Suppressor macrophage treated with lipopolysaccharide for 4 hours (primary cell): ENCODE measurements at regions not wholly inside any gene's neighbourhood (a gene's known extent, or its start where the extent isn't known, plus 50 kb on each side); places are given as distances from the start of the nearest gene placed in this dataset.

Experiments used
- DNase-seq: peaks from one replicate; pipeline ENCODE4 v3.0.0-alpha.2; 2020

DNA sequence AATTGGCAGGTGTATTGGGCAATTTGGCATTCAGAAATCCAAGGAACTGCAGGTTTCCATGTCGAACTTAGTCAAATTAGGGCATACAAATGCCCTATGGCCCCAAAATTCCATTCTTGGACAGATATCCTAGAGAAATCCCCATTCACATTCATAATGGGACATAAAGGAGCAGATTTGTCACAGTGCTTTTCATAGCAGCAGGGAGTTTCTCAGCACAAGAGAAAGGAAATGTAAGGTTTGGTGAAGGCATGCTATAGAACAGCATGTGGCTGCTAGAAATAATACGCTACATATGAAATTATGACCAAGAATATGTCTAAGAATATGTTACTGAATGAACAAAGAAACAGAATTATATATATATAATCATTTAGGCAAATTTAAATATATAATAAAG is 437.5 kb upstream of the BOD1L1 start:
- no peak for DNase-seq

DNA sequence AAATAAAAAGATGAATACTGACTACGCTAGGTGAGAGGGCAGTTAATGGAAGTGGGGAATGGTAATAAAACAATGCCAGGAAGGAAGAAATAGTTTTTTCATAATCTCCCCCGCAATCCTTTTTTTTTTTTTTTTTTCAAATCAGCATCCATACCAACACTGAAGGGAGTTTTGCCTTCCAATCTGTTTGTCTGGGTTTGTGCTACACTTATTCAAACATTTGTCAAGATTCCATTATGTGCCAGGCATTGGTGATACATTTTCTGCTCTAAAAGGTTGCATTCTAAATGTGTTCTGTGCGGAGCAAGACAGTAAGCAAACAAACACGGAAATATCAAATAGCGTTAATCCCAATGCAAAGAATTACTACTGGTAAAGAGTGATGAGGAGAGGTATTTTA is 437.9 kb upstream of the BOD1L1 start:
- no peak for DNase-seq

DNA sequence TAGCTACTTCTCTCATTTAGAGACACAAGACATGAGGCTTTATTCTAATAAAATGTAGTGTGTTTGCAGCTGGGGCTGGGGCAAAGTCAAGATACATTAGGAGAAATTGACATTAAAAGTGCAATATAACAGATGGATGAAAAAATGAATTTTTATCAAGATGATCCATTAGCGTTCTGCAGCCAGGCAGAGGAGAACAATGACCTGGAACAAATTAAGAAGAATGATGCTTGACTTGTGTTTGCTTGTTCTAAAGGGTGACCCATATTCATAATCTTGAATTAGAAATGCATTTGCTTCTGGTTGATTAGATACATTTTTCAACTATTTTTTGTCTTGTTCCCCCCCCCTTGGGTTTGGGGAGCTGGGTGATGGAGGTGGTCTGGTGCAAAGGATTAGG is 439.5 kb upstream of the BOD1L1 start:
- no peak for DNase-seq

DNA sequence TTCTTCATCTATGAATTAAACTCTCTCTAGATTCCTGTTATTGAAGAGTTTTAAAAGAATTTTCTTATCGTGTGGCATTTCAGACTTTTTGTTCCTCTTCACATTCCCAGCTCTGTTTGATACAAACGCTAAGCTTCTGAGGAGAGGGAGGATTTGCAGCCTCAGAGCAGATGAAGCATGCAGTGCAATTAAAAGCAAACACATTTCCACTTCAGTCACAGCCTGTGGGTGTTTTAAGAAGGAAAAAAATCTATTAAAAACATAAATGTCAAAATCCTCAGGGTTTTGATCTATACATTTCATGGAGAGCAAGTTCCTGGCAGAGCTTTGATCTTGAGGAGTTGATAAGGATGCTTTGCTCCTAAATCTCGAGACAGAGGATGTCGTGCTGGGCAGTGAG is 442.4 kb upstream of the BOD1L1 start:
- no peak for DNase-seq

DNA sequence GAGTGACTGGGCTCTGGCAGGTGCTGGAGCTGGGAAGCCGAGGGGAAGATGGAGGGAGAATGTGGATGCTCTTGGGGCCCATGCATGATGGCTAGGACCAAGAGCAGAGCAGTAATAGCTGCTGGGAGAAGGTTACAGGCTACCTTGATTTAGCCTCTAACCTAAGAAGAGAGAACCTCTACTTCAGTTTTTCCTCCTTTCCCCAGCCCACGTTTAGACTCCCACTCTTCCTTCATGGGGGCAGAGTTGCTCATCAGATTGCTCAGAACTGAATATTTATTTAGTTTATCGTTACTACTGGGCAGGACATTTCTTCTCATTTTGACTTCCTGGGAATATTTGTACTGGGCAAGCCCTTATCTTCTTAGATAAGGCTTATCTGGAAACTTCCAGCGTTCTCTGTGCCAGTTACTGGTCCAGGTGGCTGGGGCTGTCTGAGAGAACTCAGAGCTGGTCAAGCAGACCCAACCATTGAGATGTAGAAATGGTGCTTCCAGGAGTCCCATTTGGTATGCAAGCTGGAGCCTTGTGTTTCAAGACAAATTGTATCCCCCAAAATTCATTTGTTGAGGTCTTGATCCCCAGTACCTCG is 442.9 kb upstream of the BOD1L1 start:
- DNase-seq = no peak

DNA sequence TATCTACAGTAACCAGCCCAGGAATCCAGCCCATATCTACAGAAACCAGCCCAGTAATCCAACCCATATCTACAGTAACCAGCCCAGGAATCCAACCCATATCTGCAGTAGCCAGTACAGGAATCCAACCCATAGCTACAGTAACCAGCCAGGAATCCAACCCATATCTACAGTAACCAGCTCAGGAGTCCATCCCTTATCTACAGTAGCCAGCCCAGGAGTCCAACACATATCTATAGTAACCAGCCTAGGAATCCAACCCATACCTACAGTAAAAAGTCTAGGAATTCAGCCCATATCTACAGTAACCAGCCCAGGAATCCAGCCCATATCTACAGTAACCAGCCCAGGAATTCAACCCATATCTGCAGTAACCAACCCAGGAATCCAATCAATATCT is 445.0 kb upstream of the BOD1L1 start:
- DNase-seq = no peak

DNA sequence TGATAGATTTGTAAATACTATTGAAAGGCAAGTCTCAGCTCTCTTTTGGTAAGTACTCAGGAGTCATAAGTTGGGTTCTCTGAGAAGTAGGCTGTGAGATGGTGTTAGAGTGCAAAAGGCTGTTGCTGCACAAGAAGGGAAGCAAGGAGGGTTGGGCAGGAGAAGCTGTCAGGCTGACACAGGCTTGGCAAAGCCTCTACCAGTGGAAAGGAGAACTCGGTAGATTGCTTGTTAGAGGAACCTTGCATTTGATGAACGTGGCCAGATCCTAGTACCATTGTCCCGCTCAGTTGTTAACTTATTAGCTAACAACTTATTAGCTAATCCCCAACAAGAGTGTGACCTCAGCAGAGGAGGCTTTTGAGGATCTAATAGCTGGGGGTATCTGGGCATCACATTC is 449.3 kb upstream of the BOD1L1 start:
- peak; percentile 4 for DNase-seq

DNA sequence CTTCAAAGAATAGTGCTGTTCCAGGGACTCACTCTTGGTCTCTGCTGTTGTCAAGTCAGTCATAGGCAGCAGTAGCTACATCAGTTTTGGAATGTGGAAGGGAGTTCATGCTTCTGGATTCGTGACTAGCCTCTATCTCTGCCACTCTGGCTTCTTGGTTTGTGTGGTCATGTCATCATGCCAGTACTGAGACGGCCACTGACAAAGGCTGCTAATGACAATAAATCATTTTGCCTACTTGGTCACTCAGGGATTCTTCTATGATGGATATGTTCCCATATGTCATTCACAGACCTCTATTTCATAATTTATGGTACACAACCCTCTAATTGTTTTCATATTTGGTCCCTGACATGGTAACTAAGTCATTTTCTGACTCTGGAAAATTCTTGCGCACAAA is 450.8 kb upstream of the BOD1L1 start:
- no peak for DNase-seq

DNA sequence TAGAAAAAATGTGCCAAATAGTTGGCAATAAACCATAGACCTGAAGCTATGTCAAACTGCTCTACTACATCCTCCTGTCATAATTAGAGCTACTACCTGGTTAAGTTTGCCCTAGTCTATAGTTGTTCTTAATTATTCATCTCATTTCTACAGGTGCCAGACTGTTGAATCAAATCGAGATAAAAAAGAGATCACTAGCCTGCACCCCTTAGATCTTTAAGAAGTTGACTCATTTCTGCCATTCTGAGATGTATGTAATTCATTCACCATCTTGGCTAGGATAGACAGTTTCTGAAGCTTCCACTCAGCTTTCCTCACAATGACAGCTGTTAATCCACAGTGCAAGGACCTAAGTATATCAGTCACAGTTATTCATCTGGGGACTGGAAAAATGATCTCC is 452.1 kb upstream of the BOD1L1 start:
- no peak for DNase-seq

DNA sequence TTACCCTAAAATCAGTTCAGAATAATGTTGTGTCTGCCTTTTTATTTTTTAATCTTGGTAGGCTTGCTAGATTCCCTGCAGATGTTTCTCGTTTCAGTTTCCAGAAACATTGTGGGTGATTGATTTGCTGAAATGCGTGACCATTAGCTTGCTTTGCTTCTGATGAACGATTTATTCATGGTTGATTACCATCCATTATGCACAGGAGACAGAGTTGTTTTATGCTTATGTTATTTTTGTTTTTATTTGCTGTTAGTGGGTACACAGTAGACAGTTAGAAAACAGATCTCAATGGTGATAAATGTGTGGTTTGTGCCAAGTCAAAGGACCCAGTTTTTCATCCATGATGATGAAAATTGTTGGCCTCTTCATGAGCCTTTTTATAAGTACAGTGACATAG is 455.6 kb upstream of the BOD1L1 start:
- no peak for DNase-seq

DNA sequence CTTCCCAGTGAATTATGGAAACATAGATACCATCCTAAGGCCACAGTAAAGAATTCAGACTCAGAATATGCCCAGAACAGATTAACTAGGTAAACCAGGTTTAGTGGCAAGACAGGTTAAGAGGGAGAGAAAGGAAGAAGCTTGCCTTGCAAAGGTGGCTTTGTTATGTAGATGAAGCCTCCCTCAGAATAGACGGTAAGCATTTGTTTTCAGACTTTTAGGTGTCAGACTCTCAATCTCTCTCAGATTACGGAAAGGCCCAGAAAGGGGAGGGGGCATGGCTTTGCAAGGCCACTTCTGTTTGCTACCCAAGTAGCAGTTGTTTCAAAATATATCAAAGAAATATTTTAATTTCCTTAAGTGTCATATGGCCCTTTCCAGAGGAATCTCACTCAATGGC is 457.1 kb upstream of the BOD1L1 start:
- no peak for DNase-seq

DNA sequence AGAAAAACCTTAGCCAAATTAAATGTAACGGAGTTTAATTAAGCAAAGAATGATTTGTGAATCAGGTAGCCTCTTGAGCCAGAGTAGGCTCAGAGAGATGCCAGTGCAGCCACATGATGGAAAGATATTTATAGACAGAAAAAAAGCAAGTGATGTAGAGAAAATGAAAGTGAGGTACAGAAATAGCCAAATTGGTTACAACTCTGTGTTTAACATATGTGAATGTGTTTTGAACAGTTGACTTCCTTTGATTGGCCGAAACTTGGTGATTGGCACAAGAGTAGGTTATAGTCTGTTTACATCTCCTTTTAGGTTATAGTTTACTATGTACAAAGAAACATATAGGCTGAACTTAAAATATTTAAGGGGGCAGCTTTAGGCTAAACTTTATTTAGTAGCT is 459.9 kb upstream of the BOD1L1 start:
- DNase-seq = no peak

DNA sequence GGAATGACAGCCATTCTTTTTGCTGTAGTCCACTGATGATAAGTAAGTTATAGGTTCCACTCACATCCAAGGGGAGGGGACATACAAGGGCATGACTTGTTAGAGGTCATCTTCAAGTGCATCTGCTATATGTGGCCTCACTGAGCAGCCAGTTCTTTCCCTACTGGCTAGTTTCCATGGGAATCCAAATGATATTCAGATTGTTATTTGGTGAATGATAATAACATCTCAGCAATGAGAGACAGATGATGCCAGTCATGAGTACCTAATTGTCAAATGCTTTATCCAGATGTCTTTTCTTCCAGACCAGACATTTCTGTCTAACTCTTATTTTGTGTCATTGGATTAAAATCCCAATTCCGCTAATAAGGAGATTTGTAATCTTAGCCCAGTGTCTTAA is 460.4 kb upstream of the BOD1L1 start:
- no peak for DNase-seq

DNA sequence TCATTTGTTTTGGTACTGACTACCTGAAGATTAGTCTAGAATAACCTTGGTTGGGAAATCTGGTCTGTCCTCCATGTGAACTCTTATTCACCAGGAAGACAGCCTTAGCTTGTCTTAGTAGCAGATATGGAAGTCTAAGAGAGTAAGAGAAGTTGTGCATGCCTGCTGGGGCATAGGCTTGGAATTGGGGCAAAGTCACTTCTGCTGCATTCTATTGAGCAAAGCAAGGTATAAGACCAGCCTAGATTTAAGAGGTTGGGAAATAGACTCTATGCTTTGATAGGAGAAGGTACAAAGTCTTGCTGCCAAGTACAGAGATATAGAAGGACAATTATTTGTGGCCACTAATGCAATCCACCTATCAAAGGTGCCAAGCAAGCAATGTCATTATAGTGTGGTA is 464.0 kb upstream of the BOD1L1 start:
- DNase-seq = no peak

DNA sequence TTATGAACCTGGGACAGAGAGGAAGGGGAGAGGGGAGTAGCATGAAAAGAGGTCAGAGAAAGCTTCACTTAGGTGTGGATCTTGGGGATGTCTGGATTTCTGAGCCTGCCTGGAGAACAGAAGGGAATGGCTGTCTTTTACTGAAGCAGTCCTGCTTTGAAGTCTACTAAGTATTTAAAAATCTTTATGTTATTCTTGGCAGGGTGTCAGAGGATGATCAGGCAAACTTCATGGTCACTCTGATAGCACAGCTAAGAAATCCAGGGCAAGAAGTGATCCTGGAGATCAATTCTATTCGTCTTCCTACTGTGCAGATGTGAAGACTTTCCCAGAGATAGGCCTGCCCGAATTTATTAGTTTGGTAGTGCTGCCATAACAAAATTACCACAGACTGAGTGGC is 464.4 kb upstream of the BOD1L1 start:
- DNase-seq = no peak

DNA sequence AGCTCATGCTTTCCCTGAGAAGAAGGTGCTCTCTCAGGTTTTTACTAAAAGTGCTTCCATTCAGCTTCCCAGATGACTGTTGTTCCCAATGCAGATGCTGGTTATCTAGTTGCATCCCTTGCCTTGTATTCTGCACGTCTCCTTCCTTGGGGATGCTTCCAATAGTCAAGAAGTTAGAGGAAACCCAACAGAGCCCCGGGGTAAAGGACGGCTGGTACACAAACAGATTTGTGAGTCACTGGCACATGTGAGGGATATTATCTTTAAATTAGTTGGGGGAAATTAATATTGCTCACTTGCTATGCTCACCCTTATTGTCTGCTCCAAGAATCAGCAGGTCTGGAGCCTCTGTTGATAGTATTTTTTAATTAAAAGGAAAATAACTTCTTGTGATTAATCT is 465.2 kb upstream of the BOD1L1 start:
- DNase-seq = no peak

DNA sequence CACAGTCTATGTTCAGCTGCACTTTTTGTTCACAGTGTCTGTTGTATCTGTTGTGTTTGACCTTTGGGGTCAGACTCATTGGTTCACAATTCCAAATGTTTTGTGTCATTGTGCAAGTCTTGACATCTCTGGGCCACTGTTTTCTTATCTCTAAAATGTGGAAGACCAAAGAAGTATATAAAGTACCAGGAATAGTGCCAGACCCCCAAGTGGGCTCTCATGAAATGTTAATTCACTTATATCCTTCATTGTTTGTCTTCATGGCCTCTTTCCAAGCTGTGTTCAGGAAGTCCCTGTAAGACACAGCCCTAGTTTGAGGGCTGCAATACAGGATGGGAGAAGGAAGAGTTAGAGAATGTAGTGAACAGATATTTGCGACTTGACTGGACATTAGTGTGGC is 468.3 kb upstream of the BOD1L1 start:
- DNase-seq = no peak

DNA sequence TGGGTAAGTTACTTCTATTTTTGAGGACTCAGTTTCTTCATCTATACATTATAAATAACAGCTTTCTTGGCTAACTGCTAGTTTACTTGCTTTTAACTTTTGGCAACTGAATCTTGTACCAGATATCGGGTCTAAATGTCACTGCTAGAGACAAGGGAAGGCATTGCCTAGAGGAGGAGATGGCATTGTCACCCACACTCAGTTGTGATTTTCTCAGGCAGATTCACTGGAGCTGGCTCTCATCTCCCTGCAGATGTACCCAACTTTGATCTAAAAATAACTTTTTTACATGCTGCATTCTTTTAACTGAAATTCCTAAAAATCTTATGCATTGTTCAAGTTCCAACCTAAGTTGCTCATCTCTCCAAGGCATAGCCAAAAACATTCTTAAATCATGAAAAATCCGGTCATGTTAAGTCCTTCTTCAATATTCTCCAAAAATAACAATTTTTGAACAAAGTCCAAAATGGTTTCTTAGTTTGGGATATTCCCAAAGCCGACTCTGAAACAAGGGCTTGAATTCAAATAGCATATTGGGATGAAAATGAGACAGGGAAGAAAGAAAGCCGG is 469.0 kb upstream of the BOD1L1 start:
- DNase-seq = no peak

DNA sequence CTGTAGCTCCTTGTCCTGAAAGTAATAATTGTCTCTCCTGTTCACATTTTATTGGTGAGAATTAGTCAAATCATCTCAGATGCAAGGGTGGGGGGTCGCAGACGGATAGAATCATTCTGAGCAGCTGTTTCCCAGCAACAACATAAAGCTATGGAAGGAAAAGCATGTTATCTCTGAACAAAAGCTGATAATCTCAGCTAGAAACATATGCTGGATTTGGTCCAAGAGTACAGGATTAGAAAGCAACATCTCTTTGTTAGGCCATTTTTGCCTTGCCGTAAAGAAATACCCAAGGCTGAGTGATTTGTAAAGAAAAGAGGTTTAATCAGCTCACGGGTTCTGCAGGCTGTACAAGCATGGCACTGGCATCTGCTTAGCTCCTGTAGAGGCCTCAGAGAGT is 472.8 kb upstream of the BOD1L1 start:
- DNase-seq = no peak

DNA sequence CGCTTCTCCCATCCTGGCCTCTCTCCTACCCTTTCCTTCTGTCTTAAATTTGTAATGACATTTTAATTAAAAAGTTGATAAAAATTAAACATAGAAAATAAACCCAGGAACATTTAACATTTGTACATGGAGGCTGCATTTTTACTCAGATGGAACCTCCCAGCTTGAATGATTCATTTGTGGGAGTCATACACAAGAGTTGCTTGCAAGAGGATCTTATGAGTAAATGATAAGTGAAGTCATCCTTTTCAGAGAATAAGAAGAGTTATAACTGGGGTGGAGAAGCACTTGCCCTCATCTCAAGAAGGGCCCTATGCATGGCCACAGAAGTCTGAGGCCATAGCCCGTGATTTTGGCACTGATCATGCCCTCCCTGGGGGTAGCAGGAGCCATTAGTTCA is 482.9 kb upstream of the BOD1L1 start:
- peak; percentile 71 for DNase-seq

DNA sequence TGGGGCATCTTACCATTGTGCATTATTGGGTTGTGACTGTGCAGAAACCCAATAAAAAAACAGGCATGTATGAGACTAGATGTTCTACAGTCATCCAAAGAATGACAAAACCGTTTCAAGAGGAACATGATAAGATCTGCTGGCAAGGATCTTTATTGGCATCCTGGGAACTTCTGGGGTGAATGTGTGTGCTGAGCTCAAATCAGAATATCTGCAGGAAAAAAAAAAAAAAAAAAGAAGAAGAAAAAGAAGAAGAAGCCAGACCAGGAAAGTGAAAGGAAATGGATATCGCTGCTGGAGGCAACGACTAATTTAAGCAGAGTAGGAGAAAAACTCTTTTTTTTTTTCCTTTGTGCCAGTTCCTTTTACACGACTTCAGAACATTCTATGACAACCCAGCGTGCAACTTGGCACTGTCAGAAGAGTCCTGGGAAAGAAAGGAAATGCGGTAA is 484.2 kb upstream of the BOD1L1 start:
- DNase-seq = peak; percentile 44

DNA sequence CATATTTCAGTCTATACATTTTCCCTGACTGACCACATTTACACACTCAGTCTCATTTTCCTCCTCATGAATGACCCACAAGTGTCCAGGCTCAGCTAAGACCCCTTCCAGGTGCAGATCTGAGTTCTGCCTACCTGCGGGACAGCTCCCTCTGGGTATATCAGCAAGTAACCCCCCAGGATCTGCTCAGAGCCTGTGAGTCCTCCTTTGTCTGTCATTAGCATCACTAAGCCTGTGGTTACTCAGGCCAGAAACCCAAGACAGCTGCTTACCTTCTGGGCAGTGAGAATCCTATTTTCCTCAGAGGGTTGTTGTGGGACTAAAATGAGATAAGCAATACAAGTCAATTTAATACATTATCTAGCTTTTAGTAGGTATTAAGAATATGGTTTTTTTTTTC is 487.6 kb upstream of the BOD1L1 start:
- DNase-seq = no peak

DNA sequence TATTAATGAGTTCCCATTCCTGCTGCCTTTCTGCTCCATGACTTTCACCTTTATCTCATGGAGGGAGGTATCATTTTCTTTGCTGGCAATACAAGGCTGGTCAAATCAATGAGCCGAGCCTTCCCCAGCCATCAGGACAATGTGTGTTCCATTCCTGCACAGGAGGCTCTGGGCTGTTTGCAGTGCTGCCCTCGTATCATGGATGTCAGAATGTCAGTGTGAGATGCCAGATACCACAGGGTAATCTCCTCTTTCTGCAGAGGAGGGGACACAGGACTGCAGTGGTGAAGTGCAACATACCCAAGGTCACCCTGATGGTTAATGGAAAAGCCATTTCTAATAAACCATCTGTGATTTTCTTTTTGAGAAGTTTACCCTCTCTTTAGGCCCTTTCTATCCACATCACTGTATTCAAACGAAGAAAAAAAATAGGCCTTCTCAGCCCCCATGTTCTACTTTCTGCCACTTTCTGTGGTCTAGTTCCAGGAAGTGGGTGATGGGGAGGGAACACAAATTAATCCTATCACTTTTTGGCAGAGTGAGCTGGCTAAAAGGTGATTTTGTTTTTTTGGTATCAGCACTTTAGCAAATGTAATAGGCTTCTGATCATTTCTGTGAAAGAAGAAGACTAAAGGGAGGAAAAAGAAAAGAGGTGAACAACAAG is 490.2 kb upstream of the BOD1L1 start:
- no peak for DNase-seq

DNA sequence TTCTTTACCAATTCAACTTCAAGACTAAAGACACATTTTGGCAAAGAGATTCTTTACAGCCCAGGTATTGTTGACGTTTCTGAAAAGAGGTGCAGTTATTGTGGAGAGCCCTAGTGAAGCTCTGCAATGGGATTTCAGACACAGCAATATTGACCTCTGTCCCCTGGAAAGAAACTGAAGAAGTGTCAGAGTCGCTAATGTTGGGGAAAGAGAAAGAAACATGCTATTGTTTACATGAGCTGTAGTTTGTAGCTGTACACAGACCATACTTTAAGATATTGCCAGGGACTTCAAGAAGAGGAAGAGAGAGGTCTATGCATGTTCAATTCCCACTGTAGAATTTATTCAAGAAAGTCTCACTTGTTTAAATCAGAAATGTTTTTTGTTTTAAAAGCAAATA is 497.3 kb upstream of the BOD1L1 start:
- DNase-seq = no peak
